ENCODE measurements at regions not wholly inside any gene's neighbourhood (a gene's known extent, or its start where the extent isn't known, plus 50 kb on each side); places are given as distances from the start of the nearest gene placed in this dataset.

DNA sequence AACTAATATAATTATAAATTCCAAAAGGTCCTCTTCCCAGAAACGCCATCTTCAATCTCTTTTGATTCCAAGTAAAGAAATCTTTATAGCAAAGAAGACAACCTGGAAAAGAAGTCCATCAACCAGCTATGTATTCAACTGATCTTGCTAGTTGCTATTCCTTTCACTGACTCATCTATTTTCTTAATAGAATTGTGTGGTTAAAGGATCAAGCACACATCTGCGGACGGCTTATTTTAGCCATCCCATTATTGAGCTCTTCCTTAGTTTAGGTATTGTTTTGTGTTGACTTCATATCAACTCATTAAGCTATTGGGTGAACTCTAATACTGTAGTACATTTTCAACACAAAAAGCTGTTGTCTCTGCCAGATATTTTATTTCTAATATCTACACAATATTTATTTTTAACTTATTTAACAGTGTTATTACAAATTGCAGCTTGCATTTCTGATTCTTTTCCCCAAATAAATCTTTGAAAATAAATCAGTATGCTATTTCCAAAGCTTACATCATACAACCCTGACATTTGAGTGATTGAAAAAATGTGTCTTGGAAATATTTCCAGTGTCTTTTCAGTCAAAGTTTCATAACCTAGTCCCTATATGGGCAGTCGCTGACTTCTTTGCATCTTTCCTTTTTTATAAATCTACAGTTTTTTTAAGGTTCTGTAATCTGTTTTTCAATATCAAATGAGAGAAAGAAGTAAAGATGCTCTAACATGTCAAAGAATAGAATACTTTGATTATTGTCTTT, 158.8 kb upstream of the SPRY2 start:
- H3K9ac ChIP-seq (ENCODE audit: low read depth, low read length) = no peak overlapping the region
- H3K9me1 ChIP-seq (ENCODE audit: insufficient read depth, low read length) = no peaks in the 10 kb centered on the region
- no peak for TF ChIP-seq MAFK (IDR thresholded peaks at IDR 0.05; ENCODE audit: low read depth, low read length)
- no peaks in the 10 kb centered on the region for H4K20me1 ChIP-seq (ENCODE audit: insufficient read depth, low read length)
- dilution Hi-C loops (cut with HindIII; ENCODE audit: low sequenced_read_pairs, unreplicated experiment) = no loop called here
- no peak overlapping the region for H3K23ac ChIP-seq (ENCODE audit: low read depth, low read length)
- no peak overlapping the region for H3K27ac ChIP-seq (ENCODE audit: insufficient read depth, low read length)
- no peak overlapping the region for H4K5ac ChIP-seq (ENCODE audit: low read depth, low read length)
- H2BK5ac ChIP-seq (ENCODE audit: low read depth, low read length, poor library complexity, severe bottlenecking) = no peak overlapping the region
- no peak overlapping the region for H2BK15ac ChIP-seq (ENCODE audit: low read depth, low read length)
- H3K36me3 ChIP-seq (ENCODE audit: control insufficient read depth, insufficient read depth, low read length) = no peaks in the 10 kb centered on the region
- no peaks in the 10 kb centered on the region for H3K27me3 ChIP-seq (ENCODE audit: control insufficient read depth, insufficient read depth, low read length)
- in situ Hi-C loops (cut with MboI; ENCODE audit: low sequenced_read_pairs) = no loop called here
- ChIA-PET POLR2A (ENCODE audit: unreplicated experiment) (no interaction called here), CTCF (no interaction called here)
- intact Hi-C loops (cut with micrococcal nuclease) = no loop called here
- H3K4me3 ChIP-seq (ENCODE audit: insufficient read depth, low read depth, low read length) = no peak overlapping the region
- no peak overlapping the region for H3K4me2 ChIP-seq (ENCODE audit: low read depth, low read length)
- H4K91ac ChIP-seq (ENCODE audit: insufficient read depth, low read depth, low read length) = no peak overlapping the region
- H3K4ac ChIP-seq (ENCODE audit: low read depth, low read length) = no peak overlapping the region
- H2BK120ac ChIP-seq (ENCODE audit: low read depth, low read length) = no peak overlapping the region
- no peak overlapping the region for H3K18ac ChIP-seq (ENCODE audit: low read depth, low read length)
- H3K56ac ChIP-seq (ENCODE audit: extremely low read depth, insufficient read depth, low read length) = no peak overlapping the region
- no peak overlapping the region for H2AK5ac ChIP-seq (ENCODE audit: low read depth, low read length)
- no peak overlapping the region for H2AK9ac ChIP-seq (replicated peaks; ENCODE audit: low read depth, low read length, poor library complexity)
- no peak overlapping the region for H2BK20ac ChIP-seq (ENCODE audit: low read depth, low read length)
- H3K9me3 ChIP-seq (ENCODE audit: control insufficient read depth, insufficient read depth, low read length) = 0 out of 2 replicates have a peak, but pooled peaks cover 2% of the 10 kb centered on the region
- H3K14ac ChIP-seq (replicated peaks; ENCODE audit: low read depth, low read length) = no peak overlapping the region
- DNase-seq (no peak), ATAC-seq (ENCODE audit: low read depth) (no peak)
- H2AFZ ChIP-seq (replicated peaks; ENCODE audit: low read length, poor library complexity) = no peak overlapping the region
- WGBS, 2 experiments (ENCODE audit: extremely low coverage in 2 of 2, insufficient read length in 1 of 2) = no CpG with 5 or more reads among the region's 4 CpGs
- no peaks in the 10 kb centered on the region for H3K79me1 ChIP-seq (ENCODE audit: low read depth in 1 of 2, low read length in 2 of 2)
- no peaks in the 10 kb centered on the region for H3K4me1 ChIP-seq (ENCODE audit: control insufficient read depth, insufficient read depth, low read length)
- BruUV-seq (replicated peaks) = no TSS peak
- H4K8ac ChIP-seq (ENCODE audit: low read depth in 2 of 2, low read length in 2 of 2) = no peak overlapping the region

All from IMR-90 (cell line).